A172 (cell line): ENCODE measurements at regions not wholly inside any gene's neighbourhood (a gene's known extent, or its start where the extent isn't known, plus 50 kb on each side); places are given as distances from the start of the nearest gene placed in this dataset.
A peak's percentile ranks its signal among the peaks of the same experiment; 100 is the strongest.
"Not testable (repeated sequence)": the region's sequence is repeated elsewhere in the genome, so short reads cannot be mapped to it uniquely, and the experiment has no call there.

Experiments
- DNase-seq: peaks from one replicate; pipeline ENCODE4 v3.0.0-alpha.2; 2015; ENCODE audit warnings: low spot score

DNA sequence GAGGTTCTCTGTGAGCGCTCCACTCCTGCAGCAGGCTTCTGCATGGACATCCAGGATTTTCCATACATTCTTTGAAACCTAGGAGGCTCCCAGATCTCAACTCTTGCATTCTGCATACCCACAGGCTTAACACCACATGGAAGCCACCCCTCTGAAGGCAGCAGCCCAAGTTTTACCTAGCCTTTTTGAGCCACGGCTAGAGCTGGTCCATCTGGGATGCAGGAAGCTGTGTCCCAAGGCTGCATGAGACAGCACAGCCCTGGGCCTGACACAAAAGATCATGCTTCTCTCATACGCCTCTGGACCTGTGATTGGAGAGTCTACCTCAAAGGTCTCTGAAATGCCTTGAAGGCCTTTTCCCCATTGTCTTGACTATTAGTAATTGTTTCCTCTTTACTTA is 53.6 kb upstream of the RPRM start:
- DNase-seq, result no peak

DNA sequence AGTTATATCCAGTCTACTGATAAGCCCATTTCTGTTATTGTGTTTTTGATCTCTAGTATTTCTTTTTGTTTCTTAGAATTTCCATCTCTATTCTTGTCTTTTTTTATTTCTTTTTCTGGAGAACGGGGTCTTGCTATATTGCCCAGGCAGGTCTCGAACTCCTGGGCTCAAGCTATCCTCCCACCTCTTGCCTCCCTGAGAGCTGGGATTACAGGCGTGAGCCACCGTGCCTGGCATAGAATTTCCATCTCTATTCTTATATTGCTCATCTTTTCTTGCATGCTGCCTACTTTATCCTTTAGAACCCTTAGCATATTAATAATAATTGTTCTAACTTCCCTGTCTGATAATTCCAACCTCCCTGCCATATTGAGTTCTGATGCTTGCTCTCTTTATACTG is 55.2 kb upstream of the RPRM start:
- DNase-seq, result not testable (repeated sequence)

DNA sequence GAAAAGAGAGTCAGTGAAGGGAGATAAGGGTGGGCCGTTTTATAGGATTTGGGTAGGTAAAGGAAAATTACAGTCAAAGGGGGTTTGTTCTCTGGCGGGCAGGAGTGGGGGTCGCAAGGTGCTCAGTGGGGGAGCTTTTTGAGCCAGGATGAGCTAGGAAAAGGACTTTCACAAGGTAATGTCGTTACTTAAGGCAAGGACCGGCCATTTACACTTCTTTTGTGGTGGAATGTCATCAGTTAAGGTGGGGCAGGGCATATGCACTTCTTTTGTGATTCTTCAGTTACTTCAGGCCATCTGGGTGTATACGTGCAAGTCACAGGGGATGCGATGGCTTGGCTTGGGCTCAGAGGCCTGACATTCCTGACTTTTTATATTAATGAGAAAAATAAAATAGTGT is 56.0 kb upstream of the RPRM start:
- DNase-seq, result not testable (repeated sequence)

DNA sequence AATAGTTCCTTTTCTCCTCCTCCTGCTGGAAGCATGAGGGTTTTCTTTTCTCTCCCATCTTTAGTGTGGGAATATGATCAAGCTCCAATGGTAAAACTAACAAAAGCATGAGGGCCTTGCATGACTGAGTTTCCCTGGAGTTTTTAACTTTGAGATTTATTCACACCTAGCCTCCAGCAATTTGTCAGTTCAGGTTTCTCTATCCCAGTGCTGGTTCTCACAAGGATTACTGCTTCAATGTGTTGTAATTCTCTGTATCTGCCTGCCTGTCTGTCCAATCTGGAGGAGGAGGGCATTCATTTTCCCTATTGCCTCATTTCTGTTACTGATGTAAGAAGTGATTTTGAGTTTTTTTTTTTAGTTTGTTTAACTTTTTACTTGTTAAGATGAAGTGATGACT is 57.6 kb upstream of the RPRM start:
- no peak for DNase-seq

DNA sequence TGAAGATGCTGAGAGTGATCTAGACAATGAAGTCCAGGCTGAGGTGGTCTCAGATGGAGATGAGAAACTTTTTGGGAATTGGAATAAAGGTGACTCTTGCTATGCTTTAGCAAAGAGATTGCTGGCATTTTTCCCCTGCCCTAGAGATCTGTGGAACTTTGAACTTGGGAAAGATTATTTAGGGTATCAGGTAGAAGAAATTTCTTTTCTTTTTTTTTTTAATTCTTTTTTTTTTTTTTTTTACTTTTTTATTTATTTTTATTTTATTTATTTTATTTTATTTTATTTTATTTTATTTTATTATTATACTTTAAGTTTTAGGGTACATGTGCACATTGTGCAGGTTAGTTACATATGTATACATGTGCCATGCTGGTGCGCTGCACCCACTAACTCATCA is 59.5 kb upstream of the RPRM start:
- not testable (repeated sequence) for DNase-seq

DNA sequence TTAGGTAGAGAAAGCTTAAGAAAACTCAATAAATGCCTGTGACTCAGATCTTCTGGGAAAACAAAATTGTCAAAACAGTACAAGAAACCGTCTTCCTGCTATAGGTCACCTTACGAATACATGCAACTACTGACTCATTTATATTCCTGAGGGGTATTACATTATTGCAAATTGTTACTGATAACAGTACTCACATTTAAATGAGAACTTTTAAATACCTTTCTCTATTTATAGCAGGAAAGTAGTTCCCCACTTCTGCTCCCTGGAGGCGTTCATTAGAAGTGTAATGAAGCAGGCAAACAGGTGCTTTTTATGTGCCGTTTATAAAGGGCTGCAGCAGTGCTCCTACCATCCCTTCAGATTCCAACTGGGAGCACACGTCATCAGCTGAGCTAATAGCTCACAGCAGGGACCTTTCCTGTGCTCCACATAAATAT is 65.1 kb upstream of the RPRM start:
- DNase-seq, result peak; percentile 53

DNA sequence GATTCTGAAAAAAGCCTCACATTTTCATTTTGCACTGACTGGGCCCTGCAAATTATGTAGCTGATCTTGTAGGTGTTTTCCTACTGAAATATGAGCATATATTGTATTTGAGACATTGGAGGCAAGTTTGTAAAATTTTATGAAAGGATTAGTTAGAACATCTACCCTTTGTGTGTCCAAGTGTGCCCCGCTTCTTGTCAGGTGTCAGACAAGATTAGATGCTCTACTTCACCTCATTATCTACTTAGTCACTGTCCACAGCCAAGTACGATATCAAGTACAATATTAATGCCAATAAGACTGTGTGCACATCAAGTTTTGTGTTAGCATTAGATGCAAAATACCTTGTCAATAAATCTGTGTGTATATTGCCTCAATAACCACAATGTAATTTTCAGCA is 67.8 kb upstream of the RPRM start:
- no peak for DNase-seq

DNA sequence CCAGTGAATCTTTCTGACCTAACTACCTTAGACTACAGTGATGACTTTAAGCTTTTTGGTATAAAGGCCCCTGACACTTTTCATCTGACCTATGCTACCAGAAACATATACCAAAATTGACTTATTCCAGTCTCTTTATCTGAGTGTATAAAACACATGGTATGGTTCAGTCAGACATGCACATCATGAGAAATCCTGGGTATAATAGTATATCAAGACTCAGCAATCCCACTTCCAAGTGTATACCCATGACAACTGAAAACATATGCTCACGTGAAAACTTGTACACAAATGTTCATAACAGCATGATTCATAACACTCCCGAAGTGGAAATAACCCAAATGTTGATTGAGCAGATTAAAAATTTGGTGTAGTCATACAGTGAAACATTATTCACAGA is 70.0 kb upstream of the RPRM start:
- no peak for DNase-seq

DNA sequence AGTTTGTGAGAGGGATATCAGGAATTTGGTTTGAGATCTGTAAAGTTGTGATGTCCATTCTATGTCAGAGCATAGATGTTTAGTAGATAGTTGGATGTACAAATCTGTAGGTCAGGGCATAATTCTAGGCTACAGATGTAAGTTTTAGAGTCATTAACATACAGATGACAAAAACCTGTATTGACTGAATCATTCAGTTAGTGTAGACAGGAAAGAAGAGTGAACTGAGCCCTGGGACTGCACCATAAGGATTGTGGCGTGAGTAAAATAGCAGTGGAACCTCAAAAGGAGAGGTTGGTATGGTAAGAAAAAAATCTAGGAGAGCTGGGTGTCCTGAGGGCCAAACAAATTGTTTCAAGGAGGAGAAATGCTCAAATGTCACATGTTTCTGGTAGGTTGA is 73.1 kb upstream of the RPRM start:
- no peak for DNase-seq

DNA sequence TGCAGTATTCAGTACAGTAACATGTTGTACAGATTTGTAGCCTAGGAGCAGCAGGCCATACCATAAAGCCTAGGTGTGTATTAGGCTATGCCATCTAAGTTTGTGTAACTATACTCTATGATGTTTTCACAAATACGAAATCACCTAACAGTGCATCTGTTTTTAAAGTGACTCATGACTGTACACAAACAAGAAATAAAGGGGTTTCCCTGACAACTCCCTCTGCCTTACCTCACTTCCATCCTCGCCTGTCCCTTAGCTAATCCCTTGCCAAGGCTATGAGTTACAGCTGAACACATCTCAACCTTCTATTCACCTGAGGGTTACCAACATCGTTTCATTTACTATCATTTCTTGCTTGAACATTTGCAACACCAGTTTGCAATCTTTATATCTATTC is 78.6 kb upstream of the RPRM start:
- DNase-seq, result peak; percentile 27

DNA sequence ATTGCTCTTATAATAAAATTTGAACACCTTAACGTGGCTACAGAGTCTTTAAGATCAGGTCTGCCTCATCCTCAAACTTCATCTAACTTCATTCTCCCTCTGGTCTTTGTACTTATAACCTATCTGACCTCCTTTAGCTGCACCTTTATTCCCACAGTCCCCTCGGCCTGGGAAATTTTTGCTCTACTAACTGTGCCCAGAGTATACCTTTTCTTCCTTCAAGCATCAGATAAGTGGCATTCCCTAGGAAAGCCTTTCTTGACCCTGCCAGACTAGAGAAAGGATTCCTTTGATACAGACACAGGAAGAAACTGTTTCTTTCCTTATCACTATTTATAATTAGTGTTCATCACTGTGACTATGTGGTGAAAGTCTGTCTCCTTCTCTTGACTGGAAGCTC is 79.2 kb upstream of the RPRM start:
- no peak for DNase-seq

DNA sequence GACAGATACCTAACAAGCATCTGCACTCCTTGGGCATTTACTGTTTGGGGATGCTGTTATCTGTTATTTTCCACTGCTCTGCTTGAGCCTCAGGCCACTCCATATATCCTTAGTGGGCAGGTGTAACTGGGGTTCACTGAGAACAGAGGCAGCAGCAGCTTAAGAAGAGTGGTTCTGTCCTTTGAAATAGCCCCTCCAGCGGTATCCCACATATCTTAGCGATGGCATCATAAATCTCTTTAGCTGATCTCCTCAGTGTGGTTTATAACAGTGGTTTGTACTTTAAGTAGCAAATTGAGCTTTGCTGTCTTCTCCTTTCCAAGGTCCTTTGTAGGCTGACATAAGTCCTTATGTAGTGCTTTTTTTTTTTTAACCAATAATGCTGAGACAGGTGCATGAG is 79.7 kb upstream of the RPRM start:
- peak; percentile 19 for DNase-seq

DNA sequence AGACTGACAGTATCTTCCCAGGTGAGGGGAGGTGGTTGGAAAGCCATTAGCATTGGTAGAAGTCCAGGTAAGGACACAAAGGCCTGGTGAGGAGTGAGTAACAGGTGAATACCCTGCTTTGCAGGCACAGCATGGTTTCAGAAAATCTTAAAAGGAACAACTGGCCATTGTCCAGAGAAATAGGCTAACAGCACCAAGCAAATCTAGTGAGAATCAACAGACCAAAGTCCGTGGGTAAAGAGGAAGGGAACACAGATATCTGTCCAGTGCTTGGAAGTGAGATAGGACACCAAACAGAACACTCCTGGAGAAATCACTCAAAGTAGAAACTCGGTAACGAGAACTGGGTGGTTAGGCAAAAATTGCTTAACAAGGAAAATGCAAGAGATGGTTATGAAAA is 88.8 kb upstream of the RPRM start:
- DNase-seq, result no peak

DNA sequence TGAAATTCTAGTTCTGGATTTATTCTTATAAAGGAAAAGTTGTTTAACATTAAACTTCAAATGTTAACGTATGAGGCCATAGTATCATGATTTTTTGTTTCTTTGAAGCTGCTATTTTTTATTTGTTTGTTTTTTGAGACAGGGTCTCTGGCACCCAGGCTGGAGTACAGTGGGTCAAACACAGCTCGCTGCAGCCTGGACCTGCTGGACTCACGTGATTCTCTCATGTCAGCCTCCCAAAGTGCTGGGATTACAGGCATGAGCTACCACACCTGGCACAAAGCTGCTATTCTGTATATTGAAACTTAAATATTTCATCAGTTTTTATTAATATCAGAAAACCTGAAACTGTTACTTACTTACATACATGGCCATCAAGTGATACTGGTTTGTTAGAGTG is 89.5 kb upstream of the RPRM start:
- no peak for DNase-seq

DNA sequence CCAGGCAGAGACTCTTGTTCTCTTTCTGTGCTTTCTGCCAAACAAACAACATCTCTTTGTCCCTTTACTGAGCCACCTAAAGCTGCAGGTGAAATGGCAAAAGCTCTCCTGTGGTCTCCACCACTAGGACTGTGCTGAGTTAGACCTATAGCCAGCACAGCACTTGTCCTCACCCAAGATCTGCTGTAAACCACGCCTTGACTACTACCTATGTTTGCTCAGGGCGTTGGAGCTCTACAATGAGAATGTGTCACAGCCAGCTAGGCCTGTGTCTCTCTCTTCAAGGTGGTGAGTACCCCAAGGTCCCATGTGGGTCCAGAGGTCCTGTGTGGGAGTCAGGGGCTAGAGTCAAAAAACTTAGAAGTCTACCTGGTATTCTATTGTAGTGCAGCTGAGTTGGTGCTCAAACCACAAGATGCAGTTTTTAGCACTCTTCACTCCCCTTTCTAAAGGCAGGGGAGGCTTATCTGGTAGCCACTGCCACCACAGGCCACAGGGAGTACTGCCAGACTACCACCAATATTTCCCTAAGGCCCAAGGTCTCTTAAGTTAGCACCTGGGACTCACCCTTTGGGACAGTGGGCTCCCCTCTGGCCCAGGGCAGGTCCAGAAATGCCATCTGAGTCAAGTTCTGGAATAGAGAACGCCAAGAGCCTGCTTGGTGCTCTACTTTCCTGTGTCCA is 96.8 kb upstream of the RPRM start:
- DNase-seq, result no peak

DNA sequence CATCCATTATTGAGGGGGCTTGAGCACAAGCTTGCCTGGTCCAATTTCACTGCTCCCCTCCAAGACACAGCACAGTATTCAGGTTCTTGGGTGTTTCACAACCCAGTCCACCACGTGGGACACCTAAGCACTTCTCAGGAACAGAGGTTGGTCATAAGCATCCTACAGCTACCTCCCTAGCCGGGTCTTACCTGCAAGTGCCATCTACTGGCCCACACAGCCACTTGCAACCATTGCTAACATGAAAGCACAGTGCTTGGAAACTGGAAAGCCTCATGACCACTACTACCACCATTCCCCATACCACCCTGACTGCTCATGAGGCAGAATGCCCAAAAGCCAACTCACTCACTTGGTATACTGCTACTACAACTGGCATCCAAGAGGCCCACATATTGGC is 105.7 kb upstream of the RPRM start:
- no peak for DNase-seq

DNA sequence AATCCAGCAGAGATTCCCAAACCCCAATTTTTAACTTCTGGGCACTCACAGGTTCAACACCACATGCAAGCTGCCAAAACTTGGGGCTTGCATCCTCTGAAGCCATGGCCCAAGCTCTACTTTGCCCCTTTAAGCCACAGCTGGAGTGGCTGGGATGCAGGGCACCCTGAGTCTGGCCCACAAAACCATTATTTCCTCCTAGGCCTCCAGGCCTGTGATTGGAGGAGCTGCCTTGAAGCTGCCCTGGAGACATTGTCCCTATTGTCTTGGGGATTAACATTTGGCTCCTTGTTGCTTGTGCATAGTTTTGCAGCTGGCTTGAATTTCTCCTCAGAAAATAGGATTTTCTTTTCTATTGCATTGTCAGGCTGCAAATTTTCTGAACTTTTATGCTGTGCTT is 109.8 kb upstream of the RPRM start:
- no peak for DNase-seq

DNA sequence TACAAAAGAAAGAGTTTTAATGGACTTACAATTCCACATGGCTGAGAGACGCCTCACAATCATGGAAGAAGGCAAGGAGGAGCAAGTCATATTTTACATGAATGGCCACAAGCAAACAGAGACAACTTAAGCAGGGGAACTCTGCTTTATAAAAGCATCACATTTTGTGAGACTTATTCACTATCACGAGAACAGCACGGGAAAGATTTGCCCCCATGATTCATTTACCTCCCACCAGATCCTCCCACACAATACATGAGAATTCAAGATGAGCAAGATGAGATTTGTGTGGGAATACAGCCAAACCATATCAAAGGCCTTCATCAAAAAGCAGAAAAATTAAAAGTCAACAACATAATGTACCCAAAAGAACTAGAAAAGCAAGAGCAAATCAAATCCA is 111.0 kb upstream of the RPRM start:
- no peak for DNase-seq

DNA sequence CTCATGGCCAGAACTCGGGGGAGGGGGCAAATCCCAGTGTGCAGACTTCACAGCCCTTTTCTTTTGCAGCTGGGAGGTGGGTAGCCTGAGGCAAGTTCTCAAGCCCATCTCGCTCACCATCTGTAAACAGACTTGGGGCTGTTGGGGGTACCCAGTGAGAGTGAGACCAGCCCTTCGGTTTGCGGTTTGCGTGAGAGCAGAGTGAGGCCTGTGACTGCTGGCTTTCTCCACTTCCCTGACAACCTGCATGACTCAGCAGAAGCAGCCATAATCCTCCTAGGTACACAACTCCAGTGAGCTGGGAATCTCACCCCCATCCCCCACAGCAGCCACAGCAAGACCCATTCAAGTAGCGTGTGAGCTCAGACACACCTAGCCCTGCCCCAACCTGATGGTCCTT is 114.5 kb upstream of the RPRM start:
- DNase-seq, result peak; percentile 3

DNA sequence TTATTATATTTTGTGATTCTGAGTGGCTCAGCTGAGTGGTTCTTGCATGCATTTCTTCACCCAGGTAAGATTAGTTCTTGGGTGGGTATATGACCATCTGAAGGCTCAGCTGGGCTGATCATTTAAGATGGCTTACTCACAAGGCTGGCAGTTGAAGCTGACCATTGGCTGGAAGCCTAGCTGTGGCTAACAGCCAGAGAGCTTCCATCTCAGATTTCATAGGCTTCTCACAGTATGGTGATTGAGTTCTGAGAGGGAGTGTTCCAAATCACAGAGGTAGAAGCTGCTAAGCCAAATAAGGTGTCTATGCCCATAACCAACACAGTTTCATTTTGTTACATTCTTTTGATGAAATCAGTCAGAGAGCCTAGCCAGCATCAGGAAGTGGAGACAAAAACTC is 117.4 kb upstream of the RPRM start:
- DNase-seq, result peak; percentile 73

DNA sequence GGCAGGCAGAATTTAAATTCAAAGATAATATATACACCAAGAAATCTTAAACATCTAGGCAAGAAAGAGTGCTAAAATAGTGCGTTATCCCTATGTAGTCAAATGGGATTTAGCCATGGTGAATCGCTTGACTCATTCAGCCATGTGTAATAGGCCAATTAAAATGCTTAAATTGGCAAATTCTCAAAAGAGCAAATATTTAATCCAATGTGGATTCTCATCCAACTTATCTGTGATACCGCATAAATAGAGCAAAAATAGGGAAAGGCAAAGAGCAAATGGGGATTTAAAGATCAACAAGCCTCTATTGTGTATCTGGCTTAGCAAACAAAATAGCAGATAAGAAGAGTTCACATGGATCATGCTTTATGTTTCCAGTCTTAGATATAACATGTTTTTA is 123.2 kb upstream of the RPRM start:
- no peak for DNase-seq

DNA sequence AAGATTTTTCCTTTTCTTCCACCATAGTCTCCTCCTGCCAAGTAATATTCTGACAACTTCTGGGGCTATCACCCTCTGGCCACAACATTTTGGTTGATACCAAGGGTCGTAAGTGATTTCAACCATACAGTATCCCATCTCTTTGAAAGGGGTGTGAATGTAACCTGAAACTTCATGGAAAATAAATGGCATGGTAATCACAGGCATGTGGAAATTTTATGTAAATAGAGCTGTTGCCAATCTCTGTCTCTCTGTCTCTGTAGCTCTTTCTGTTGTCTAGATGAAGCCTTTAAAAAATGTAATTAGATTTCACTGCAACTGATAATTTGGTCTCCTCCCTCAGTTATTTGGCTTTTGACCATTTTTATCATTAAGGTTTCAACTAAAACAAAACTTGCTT is 125.6 kb upstream of the RPRM start:
- no peak for DNase-seq

DNA sequence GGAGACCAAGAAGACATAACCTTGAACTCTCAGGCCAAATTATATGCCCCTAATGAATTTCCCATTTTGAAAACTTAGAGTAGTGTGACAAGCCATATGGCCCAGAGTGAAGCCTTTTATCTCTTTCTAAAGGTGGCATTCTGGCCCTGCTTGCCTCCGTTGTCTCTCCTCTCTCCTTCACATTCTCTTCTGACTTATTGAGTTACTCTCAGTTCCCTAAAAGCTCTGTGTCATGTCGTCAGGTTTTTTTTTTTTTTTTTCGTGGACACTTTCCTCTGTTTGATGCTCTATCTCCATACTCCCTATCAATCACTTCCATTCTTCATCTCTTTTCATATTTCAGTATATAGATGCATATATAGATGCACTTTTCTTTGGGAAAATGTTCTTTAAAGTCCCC is 128.1 kb upstream of the RPRM start:
- DNase-seq, result no peak

DNA sequence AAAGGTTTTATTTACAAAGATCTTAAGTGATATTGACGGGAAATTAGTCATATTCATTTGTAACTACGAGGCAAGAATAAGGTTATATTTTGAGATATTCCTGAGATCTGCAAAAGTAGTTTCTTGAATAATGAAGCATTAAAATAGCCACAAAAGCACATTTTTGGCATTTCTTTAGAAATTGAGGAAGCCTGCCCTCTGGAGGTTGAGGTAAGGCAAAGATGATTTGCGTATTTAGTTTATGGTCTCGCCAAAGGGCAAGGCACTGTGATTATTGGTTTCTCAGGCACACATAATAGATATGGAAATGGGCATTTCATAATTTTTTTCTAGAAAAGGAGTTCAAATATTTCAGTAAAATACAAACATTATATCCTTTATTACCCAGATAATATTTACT is 143.7 kb upstream of the RPRM start:
- peak; percentile 11 for DNase-seq

DNA sequence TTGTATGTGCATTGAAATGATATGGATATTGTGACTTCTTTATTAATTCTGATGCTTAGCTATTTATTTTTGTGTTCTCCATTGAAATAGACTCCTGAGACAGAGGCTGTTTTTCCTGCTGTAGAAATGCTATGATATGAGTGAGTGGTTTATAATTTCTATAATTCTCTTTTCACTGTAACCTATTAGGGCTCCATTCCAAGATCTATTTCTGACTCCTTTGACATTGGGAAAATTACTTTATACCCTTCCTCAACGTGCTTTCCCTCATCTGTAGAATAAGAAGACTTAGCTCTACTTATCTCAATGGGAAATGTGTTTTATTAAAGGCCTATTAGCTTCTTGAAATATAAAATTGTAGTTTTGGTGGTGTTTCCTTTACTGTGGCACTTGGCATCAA is 144.5 kb upstream of the RPRM start:
- DNase-seq, result no peak
